Right ventricle myocardium superior (tissue), 1 donor: ENCODE measurements at regions not wholly inside any gene's neighbourhood (a gene's known extent, or its start where the extent isn't known, plus 50 kb on each side); places are given as distances from the start of the nearest gene placed in this dataset.

ENCODE experiments used
- ATAC-seq: fragments of 200-7000 bp; cut with Tn5 transposase; one replicate; pipeline ENCODE4 v1.9.1; 2020; ENCODE audit warnings: mild to moderate bottlenecking; ENCODE audit not compliant: poor library complexity
- DNase-seq: peaks from one replicate; pipeline ENCODE4 v3.0.0-alpha.2; 2020
- intact Hi-C: fragments of 100-400 bp; cut with DNase I; formaldehyde crosslinking; loops from one replicate; pipeline ENCODE4 v1.11.2; 2022
- donor health status: DM: no; HTN: yes; CAD: no; lungs with severe emphysema.

DNA sequence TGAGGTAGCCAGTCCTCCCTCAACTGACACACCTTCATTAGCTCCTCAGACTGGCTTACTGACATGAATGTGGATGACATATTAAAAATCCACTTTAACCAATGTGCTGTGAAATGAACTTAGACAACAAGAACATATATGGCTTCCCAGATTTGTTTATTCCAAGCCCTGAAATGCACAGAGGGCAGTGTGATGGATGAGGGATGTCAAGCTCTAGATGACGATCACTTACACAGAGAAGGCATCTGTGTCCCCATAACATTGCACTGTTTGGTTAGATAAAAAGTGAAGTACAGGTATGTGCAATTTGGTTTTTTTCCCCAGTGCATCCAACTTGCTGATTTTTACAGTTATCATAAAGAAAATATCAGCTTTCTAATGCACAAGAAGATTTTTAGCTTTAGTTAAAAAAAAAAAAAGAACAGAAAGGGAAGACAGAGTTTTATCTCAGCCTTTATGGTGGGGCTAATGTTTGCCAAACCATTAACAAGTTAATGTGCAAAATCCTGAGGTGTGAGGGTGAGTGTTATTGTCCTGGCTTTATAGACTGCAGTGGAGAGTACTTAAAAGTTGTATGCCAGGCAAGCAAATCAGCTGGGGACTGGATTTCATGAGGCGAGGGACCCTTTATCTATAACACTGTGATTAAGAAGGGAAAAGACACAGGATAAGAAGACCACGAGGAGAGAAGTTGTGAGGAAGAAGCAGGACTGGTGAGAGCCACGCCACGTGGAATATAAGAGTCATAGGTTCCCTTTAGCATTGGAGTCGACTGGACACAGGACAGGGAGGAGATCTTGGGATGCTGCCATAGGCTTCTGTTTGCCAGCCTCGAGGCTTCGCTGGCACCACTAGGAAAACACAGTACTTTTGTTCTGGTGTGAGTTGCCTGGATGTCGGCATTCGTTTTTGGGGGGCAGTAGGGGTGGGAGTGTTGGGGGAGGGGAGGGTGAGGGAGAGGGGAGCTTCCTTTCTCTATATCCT, 90.0 kb upstream of the BACH2 start:
- no peak for ATAC-seq
- DNase-seq = no peak
- intact Hi-C loops = no loop called here

DNA sequence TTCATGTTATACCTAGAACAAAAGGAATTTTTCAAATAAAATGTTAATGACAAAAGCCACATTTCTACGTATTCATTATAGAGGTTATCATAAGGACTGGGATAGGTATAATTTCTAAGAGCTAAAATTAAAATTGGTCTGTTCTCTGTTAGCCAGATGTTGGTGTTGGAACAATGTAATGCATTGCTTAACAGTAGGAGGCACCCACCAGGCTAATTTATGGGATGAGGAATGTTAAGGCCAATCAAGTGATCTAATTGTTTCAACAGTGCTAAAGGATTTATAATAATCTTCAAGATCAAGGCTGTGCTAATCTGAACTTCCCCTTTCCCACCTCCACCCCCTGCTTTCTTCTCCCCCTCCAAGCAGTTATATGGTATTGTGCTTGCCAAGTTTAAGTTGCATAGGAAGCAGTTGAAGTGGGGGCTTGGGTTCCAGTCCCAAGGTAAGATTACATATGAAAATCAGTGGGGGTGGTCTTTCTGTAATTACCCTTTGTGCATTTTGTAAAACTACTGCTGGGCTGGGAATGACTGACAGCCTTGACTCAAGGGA, 89.2 kb upstream of the BACH2 start:
- intact Hi-C loops = no loop called here
- DNase-seq = no peak
- ATAC-seq = no peak

GRCh38 chr6:90384720-90385119, 88.1 kb upstream of the BACH2 start:
- intact Hi-C loops = no loop called here
- ATAC-seq (no peak), DNase-seq (no peak)

DNA sequence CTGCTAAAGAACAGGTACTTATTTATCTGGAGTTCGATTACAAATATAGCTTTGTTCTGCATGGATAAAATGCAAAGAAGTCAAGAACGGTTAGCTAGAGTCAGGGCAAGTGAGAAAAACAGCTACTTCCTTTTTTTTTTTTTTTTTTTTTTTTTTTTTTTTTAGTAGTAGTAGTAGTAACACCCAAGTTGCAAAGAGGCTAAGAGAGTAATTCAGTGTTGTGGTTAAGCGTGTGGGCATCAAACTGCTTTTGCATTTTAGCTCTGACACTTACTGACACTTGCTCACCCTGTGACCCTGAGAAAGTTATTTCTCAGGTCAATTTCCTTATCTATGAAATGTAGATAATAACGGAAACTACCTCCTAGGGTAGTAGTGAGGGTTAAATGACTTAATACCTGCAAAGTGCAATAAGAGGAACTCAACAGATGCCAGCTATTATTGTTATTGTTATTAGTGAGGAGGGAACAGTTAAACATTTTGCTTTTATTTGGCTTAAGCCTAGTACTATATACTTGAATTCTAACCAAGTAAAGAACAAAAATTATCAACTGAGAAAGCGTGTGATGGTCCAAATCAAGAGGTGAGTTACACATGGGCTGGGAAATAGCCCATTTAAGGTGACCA, 86.7 kb upstream of the BACH2 start:
- ATAC-seq (no peak), DNase-seq (no peak)
- intact Hi-C loops = no loop called here

DNA sequence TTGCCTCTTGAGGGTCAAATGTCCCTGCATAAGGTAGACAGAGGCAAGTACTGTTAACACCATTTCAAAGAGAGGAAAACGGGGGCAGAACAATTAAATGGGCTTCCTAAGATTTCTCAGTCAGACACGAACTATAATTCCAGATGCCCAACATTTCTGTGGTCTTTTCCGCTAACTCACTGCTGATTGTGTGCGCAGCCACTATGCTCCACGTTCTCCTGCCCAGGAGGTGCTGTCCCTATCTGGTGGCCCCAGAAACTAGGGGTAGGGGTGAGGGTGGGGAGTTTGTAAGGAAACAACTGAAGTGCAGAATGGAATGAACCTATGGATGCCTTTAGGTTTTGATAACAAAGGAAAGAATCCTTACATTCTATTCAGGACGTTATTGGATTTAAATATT, 86.1 kb upstream of the BACH2 start:
- ATAC-seq = no peak
- intact Hi-C loops = no loop called here
- DNase-seq = no peak

- ATAC-seq (no peak), DNase-seq (no peak)
- intact Hi-C loops = no loop called here
Measured at GRCh38 chr6:90375681-90376439, 79.2 kb upstream of the BACH2 start.

DNA sequence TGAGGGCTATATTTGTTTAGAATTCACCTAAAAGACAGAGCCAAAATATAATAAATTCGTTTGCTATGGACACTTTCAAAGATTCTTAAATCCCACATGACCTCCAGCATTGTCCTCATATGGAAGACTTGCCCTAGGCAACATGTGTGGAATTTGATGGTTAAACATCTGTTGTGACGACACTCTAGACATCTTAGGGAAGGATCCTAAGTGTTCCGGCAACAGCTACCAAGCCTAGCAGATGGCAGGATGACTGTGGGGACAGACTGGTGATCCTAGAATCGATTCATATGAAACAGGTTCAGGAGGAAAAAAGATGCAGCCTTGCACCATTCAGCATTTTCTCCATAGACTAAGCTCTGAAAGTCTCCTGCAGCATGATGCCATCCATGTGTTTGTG, 77.6 kb upstream of the BACH2 start:
- ATAC-seq (no peak), DNase-seq (no peak)
- intact Hi-C loops = no loop called here

- intact Hi-C loops = no loop called here
- DNase-seq = no peak
- no peak for ATAC-seq
Measured at GRCh38 chr6:90372885-90373284, 76.2 kb upstream of the BACH2 start.

DNA sequence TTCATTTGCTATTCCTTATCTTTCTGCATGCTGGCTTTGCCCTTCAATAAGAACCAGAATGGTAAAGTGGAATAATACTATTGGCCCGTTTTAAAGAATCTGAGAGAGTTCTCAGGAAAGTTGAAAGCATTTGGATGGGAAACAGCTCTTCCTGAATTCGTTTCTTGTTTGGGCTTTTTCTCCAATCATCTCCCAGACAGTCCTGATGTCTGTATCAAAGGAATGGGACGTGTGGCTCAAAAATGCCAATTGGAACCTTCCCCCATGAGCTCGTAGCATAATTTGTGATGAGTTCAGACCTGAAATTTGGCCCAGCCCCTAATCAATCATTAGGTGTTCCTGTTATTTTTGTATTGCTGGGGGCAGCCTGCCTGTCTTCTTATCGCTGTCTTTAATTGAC, 75.8 kb upstream of the BACH2 start:
- intact Hi-C loops = no loop called here
- ATAC-seq (no peak), DNase-seq (no peak)

GRCh38 chr6:90370493-90370959, 73.9 kb upstream of the BACH2 start:
- ATAC-seq = no peak
- DNase-seq = no peak
- intact Hi-C loops = no loop called here

DNA sequence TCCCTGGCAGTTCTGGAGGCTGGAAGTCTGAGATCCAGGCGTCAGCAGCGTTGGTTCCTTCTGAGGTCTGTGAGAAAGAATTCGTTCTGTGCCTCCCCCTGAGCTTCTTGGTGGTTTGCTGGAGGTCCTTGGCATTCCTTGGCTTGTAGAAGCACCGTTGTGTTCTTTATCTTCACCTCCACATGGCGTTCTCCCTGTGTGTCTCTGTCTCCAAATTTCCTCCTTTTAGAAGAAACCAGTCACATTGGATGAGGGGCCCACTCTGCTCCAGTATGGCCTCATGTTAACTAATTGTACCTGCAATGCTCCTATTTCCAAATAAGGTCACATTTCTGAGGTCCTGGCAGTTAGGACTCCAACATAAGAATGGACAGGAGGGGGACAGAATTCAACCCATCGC, 73.0 kb upstream of the BACH2 start:
- DNase-seq (no peak), ATAC-seq (no peak)
- intact Hi-C loops = no loop called here

DNA sequence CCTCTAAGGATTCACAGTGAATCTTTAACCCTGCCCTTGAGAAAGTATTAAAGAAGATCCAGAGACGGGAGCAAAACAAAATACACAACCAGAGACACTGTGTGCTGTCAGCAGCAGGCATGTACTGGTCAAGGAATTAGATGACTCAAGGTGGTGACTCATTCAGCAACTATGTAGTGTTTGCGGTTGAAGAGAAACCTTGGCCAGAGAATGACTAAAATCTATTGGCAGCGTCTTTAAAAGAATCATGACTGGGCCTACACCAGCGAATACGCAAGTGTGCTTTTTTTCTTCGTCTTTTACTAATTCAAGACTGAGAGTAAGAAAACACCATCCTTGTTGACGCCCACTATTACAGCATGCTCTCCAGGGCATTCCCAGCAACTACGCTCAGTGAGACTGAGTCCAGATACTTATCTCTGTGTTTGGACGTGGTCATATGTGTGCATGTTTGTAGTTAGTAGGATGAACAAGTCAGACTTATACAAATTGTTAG, 72.4 kb upstream of the BACH2 start:
- intact Hi-C loops = no loop called here
- DNase-seq (no peak), ATAC-seq (peak; percentile 97)

DNA sequence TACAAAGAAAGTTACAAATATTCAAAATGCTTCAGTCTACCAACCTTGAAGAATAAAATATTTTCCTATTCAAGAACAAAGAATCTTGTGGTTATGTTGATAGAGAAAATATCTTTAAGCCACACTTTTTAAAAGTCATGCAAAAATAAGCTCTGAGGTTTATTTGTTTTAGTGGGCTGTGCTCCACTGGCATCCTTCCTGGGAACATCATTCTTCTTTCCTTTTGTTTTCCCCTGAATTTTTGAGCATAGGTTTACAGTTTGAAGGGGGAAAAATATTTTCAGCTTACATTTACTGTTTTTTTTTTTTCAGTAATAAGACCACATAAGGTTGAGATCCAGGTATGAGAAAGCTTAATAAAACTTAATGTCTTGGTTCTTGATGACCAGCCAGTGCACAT, 72.0 kb upstream of the BACH2 start:
- no peak for ATAC-seq
- intact Hi-C loops = no loop called here
- DNase-seq = no peak

DNA sequence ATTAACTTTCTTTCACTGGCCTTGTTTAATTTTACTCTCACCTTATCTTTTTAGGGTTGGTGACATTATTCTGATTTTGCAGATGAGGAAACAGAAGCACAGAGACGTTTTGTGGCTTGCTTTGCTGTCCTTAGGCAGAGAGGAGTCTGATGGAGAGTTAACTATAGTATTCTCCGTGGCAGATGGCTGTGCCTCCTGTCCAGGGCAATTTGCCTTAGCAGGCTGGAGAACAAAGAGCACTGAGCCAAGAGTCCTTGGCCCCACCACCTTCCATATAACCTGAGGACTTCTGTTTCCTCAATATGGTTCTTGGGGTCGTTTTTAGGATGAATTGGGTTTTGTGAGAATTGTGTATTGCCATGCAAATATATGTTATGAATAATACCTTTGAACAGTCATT, 71.4 kb upstream of the BACH2 start:
- DNase-seq (no peak), ATAC-seq (no peak)
- intact Hi-C loops = no loop called here

- intact Hi-C loops = no loop called here
- ATAC-seq (no peak), DNase-seq (no peak)
Measured at GRCh38 chr6:90365565-90366219, 69.0 kb upstream of the BACH2 start.

GRCh38 chr6:90365002-90365401, 68.4 kb upstream of the BACH2 start:
- ATAC-seq (no peak), DNase-seq (no peak)
- intact Hi-C loops = no loop called here

DNA sequence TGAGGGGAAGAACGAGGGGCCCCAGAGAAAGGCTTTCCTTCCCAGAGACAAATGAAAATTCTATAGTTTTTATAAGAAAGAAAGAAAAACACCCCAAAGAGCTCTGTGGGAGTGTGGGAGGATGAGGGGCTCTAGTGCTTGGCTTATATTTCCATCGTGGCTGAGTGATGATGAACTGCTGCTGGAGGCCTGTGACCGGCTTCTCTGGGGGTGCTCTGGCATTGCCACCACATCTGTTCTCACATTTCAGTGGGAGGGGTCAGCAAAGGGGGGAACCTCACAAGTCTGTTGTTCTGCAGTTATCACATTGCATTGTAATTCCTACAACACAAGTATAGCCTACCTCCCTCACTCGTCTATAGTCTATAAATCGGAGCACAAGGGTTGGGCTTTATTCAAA, 67.6 kb upstream of the BACH2 start:
- ATAC-seq = no peak
- DNase-seq = no peak
- intact Hi-C loops = no loop called here

DNA sequence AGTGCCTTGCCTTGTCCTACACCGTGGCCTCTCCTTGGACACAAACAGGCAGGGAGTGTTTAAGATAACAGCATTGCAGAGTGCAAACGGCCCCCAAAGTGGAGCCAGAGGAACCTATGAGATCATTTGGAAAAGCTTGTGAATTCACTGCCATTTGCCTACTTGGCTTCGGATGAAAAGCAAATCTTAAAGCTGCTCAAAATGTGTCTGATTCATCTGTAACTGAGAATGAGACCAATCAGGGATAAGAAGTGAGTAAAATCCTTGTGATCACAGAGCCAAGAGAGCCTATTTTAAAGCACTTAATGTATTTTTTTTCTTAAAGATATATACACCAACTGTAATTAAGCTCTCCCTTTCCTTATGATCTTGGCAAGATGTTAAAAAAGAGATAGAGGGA, 65.7 kb upstream of the BACH2 start:
- ATAC-seq = no peak
- no peak for DNase-seq
- intact Hi-C loops = no loop called here

- ATAC-seq (no peak), DNase-seq (no peak)
- intact Hi-C loops = no loop called here
Measured at GRCh38 chr6:90361174-90361573, 64.5 kb upstream of the BACH2 start.
